SU-DHL-6 (cell line): ENCODE measurements at regions not wholly inside any gene's neighbourhood (a gene's known extent, or its start where the extent isn't known, plus 50 kb on each side); places are given as distances from the start of the nearest gene placed in this dataset.

Experiments
- H2AFZ ChIP-seq: fragments of 200-600 bp; sonication (generic); 2 replicates; pipeline ENCODE4 v1.6.1; 2014; ENCODE audit warnings: low read depth, mild to moderate bottlenecking, moderate library complexity, mixed read lengths, antibody characterized with exemption, low read length; ENCODE audit not compliant: severe bottlenecking
- H3F3A ChIP-seq: fragments of 200-600 bp; shearing (Covaris generic); 2 replicates; pipeline ENCODE4 v1.6.0; 2016; ENCODE audit warnings: antibody characterized with exemption, mild to moderate bottlenecking; ENCODE audit not compliant: insufficient read depth
- H3K27ac ChIP-seq: fragments of 200-600 bp; sonication (generic); 2 replicates; pipeline ENCODE4 v1.5.1; 2016; ENCODE audit warnings: low read depth, mild to moderate bottlenecking, low read length, moderate library complexity, mixed read lengths
- H3K27me3 ChIP-seq: fragments of 200-600 bp; sonication (generic), shearing (Covaris generic); 2 replicates; pipeline ENCODE4 v1.6.0; 2014; ENCODE audit warnings: mild to moderate bottlenecking, low read length
- H3K36me3 ChIP-seq: fragments of 200-600 bp; sonication (generic); 2 replicates; pipeline ENCODE4 v1.6.1; 2014; ENCODE audit warnings: mild to moderate bottlenecking, low read length, mixed read lengths
- H3K4me2 ChIP-seq: fragments of 300-600, 200-600 bp; shearing (Covaris generic), sonication (generic); 2 replicates; pipeline ENCODE4 v1.6.0; 2014; ENCODE audit warnings: low read length, low read depth, mild to moderate bottlenecking; ENCODE audit not compliant: poor library complexity, severe bottlenecking
- H3K4me3 ChIP-seq: fragments of 200-600 bp; sonication (generic); 2 replicates; pipeline ENCODE4 v1.5.1; 2014; ENCODE audit warnings: antibody characterized with exemption, low read length, mild to moderate bottlenecking, mixed read lengths; ENCODE audit not compliant: insufficient read depth, poor library complexity, severe bottlenecking
- H3K79me2 ChIP-seq: fragments of 200-600 bp; sonication (generic); 2 replicates; pipeline ENCODE4 v1.6.1; 2014; ENCODE audit warnings: mild to moderate bottlenecking, low read length, moderate library complexity; ENCODE audit not compliant: insufficient read depth
- H3K9ac ChIP-seq: fragments of 200-600 bp; sonication (generic); 2 replicates; pipeline ENCODE4 v1.7.0; 2014; ENCODE audit warnings: mild to moderate bottlenecking, low read length
- H3K9me2 ChIP-seq: fragments of 200-600 bp; sonication (generic); replicated peaks from 2 replicates; pipeline ENCODE4 v1.6.1; 2014; ENCODE audit warnings: low read length; ENCODE audit not compliant: insufficient read depth
- H3K9me3 ChIP-seq: fragments of 200-600 bp; sonication (generic); 2 replicates; pipeline ENCODE4 v1.6.1; 2014; ENCODE audit warnings: low read length, mixed read lengths; ENCODE audit not compliant: insufficient read depth
- H4K20me1 ChIP-seq: fragments of 200-600 bp; sonication (generic); 2 replicates; pipeline ENCODE4 v1.6.1; 2014; ENCODE audit warnings: low read depth, mild to moderate bottlenecking, antibody characterized with exemption, low read length, moderate library complexity, mixed read lengths
- CTCF ChIP-seq: fragments of 200-600 bp; sonication (generic); IDR thresholded peaks from one replicate; pipeline ENCODE4 v1.5.1; 2017; ENCODE audit warnings: antibody characterized with exemption, mild to moderate bottlenecking, low read length, moderate library complexity; ENCODE audit not compliant: insufficient read depth, poor library complexity, severe bottlenecking
- EZH2phosphoT487 ChIP-seq: fragments of 200-600 bp; sonication (generic), shearing (Covaris generic); conservative IDR thresholded peaks from 2 replicates; pipeline ENCODE4 v1.6.1; 2018; ENCODE audit warnings: mild to moderate bottlenecking, antibody characterized with exemption, low read length, moderate library complexity, mixed read lengths

- Histone ChIP-seq H3K36me3 (no peaks in the 10 kb centered on the region), H4K20me1 (no peaks in the 10 kb centered on the region), H3F3A (no peaks in the 10 kb centered on the region), H3K9me2 (no peaks in the 10 kb centered on the region), H3K4me2 (no peak overlapping the region), H3K27me3 (no peaks in the 10 kb centered on the region), H2AFZ (no peak overlapping the region), H3K79me2 (no peaks in the 10 kb centered on the region), H3K9me3 (no peaks in the 10 kb centered on the region), H3K27ac (no peak overlapping the region), H3K9ac (no peak overlapping the region), H3K4me3 (no peak overlapping the region)
- no peak for TF ChIP-seq EZH2phosphoT487
- no peak for TF ChIP-seq CTCF
These were observed 81.3 kb upstream of the PTPN3 start for GRCh38 chr9:109579191-109579948.

GRCh38 chr9:109582386-109582785 is 84.3 kb upstream of the PTPN3 start:
- TF ChIP-seq CTCF (no peak), EZH2phosphoT487 (no peak)
- no peaks in the 10 kb centered on the region for H3K9me2 ChIP-seq
- H3F3A ChIP-seq: no peaks in the 10 kb centered on the region
- no peak overlapping the region for H2AFZ ChIP-seq
- no peak overlapping the region for H3K9ac ChIP-seq
- no peaks in the 10 kb centered on the region for H3K9me3 ChIP-seq
- H3K4me3 ChIP-seq: no peak overlapping the region
- H4K20me1 ChIP-seq: no peaks in the 10 kb centered on the region
- H3K79me2 ChIP-seq: no peaks in the 10 kb centered on the region
- no peaks in the 10 kb centered on the region for H3K36me3 ChIP-seq
- H3K27ac ChIP-seq: no peak overlapping the region
- H3K27me3 ChIP-seq: no peaks in the 10 kb centered on the region
- no peak overlapping the region for H3K4me2 ChIP-seq

GRCh38 chr9:109584205-109584604 is 86.1 kb upstream of the PTPN3 start:
- Histone ChIP-seq H3K9ac (no peak overlapping the region), H3F3A (no peaks in the 10 kb centered on the region), H3K9me3 (no peaks in the 10 kb centered on the region), H3K36me3 (no peaks in the 10 kb centered on the region), H3K4me3 (no peak overlapping the region), H3K4me2 (no peak overlapping the region), H4K20me1 (no peaks in the 10 kb centered on the region), H3K27ac (no peak overlapping the region), H3K79me2 (no peaks in the 10 kb centered on the region), H2AFZ (no peak overlapping the region), H3K27me3 (no peaks in the 10 kb centered on the region), H3K9me2 (no peaks in the 10 kb centered on the region)
- TF ChIP-seq EZH2phosphoT487 (no peak), CTCF (no peak)
